Glutamatergic neuron (in vitro differentiated cells): ENCODE measurements at regions not wholly inside any gene's neighbourhood (a gene's known extent, or its start where the extent isn't known, plus 50 kb on each side); places are given as distances from the start of the nearest gene placed in this dataset.

ENCODE experiments used
- DNase-seq: peaks from one replicate; pipeline ENCODE4 v3.0.0; 2022
- H3K27ac Mint-ChIP-seq: one replicate; pipeline ENCODE4 v1.8.0; 2020; ENCODE audit warnings: mild to moderate bottlenecking, mixed read lengths, inconsistent platforms; ENCODE audit not compliant: unreplicated experiment
- H3K27me3 Mint-ChIP-seq: one replicate; pipeline ENCODE4 v1.8.0; 2020; ENCODE audit warnings: mild to moderate bottlenecking, moderate library complexity, mixed read lengths, inconsistent platforms; ENCODE audit not compliant: unreplicated experiment
- H3K36me3 Mint-ChIP-seq: one replicate; pipeline ENCODE4 v1.8.0; 2020; ENCODE audit warnings: mild to moderate bottlenecking, mixed read lengths, inconsistent platforms; ENCODE audit not compliant: unreplicated experiment
- H3K4me1 Mint-ChIP-seq: one replicate; pipeline ENCODE4 v1.8.0; 2020; ENCODE audit warnings: mild to moderate bottlenecking, low read depth, mixed read lengths, inconsistent platforms; ENCODE audit not compliant: unreplicated experiment
- H3K4me3 Mint-ChIP-seq: one replicate; pipeline ENCODE4 v1.8.0; 2020; ENCODE audit warnings: mild to moderate bottlenecking, mixed read lengths, inconsistent platforms; ENCODE audit not compliant: unreplicated experiment
- H3K9me3 Mint-ChIP-seq: one replicate; pipeline ENCODE4 v1.8.0; 2020; ENCODE audit warnings: mild to moderate bottlenecking, moderate library complexity, mixed read lengths, inconsistent platforms; ENCODE audit not compliant: unreplicated experiment
- CTCF ChIP-seq: fragments of 200-600 bp; sonication (generic); IDR thresholded peaks from one replicate; pipeline ENCODE4 v1.5.0; 2021; ENCODE audit not compliant: partially characterized antibody, unreplicated experiment

GRCh38 chrY:19578281-19578874 is 166.1 kb downstream of the KDM5D start:
- Mint-ChIP-seq H3K36me3 (no peaks in the 10 kb centered on the region), H3K9me3 (no peaks in the 10 kb centered on the region), H3K27me3 (no peaks in the 10 kb centered on the region), H3K4me1 (peaks cover 4% of the 10 kb centered on the region), H3K27ac (no peak overlapping the region), H3K4me3 (no peak overlapping the region)
- DNase-seq, result no peak
- no peak for TF ChIP-seq CTCF

DNA sequence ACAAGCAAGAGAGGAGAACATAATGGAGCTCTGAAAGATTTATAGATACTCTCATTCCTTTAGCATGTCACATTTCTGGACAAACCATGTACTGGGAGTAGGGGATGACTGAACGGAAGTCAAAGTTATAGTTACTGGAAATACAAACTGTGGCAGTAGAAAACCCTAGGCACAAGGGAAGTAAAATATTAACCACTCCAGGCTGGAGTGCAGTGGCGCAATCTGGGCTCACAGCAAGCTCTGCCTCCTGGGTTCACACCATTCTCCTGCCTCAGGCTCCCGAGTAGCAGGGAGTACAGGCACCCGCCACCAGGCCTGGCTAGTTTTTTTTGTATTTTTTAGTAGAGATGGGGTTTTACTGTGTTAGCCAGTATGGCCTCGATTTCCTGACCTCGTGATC is 167.3 kb downstream of the KDM5D start:
- no peak for DNase-seq
- Mint-ChIP-seq H3K4me3 (no peak overlapping the region), H3K27me3 (no peaks in the 10 kb centered on the region), H3K36me3 (no peaks in the 10 kb centered on the region), H3K4me1 (peaks cover 4% of the 10 kb centered on the region), H3K27ac (no peak overlapping the region), H3K9me3 (no peaks in the 10 kb centered on the region)
- TF ChIP-seq CTCF, result no peak

- Mint-ChIP-seq H3K27ac (no peak overlapping the region), H3K9me3 (no peaks in the 10 kb centered on the region), H3K4me1 (peaks cover 4% of the 10 kb centered on the region), H3K4me3 (no peak overlapping the region), H3K27me3 (no peaks in the 10 kb centered on the region), H3K36me3 (no peaks in the 10 kb centered on the region)
- TF ChIP-seq CTCF, result no peak
- no peak for DNase-seq
Observed at GRCh38 chrY:19574939-19575338, 169.6 kb downstream of the KDM5D start.

DNA sequence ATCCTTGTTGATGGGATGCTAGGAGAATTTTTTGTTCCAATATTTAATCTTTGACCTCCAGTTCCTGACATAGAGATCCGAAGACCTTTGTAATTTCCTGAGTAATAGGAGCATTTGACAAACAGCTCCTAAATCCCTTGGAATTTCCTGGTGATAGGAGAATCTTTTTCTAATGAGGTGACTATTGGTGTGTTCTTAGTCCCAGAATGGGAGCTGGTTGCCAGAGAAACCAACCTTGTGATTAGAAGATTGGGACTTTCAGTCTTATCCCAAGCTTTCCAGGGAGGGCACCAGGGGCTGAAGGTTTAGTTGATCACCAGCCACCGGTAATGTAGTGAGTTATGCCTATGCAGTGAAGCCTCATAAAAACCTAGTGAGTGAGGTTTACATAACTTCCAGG is 170.9 kb downstream of the KDM5D start:
- DNase-seq, result no peak
- Mint-ChIP-seq H3K27ac (no peak overlapping the region), H3K4me3 (no peak overlapping the region), H3K9me3 (no peaks in the 10 kb centered on the region), H3K36me3 (no peaks in the 10 kb centered on the region), H3K4me1 (peaks cover 3% of the 10 kb centered on the region), H3K27me3 (no peaks in the 10 kb centered on the region)
- TF ChIP-seq CTCF, result no peak

- H3K9me3 Mint-ChIP-seq, result peaks cover 2% of the 10 kb centered on the region
- H3K4me3 Mint-ChIP-seq, result peak overlapping the region; percentile 28
- H3K27ac Mint-ChIP-seq, result no peak overlapping the region
- H3K27me3 Mint-ChIP-seq, result no peaks in the 10 kb centered on the region
- peaks cover 4% of the 10 kb centered on the region for H3K4me1 Mint-ChIP-seq
- no peaks in the 10 kb centered on the region for H3K36me3 Mint-ChIP-seq
- no peak for TF ChIP-seq CTCF
- DNase-seq, result no peak
Observed at GRCh38 chrY:19570999-19571398, 173.5 kb downstream of the KDM5D start.
